SK-N-SH (cell line): ENCODE measurements at regions not wholly inside any gene's neighbourhood (a gene's known extent, or its start where the extent isn't known, plus 50 kb on each side); places are given as distances from the start of the nearest gene placed in this dataset.

Experiments
- CTCF ChIA-PET: fragments of 300-600, 350-600 bp; formaldehyde crosslinking; extraction: SDS; loops from one replicate; lab custom pipeline; 2021; lab: Yijun Ruan, JAX
- POLR2A ChIA-PET: fragments of 350-600 bp; sonication (Branson Sonifier 250); formaldehyde crosslinking; extraction: SDS; loops from one replicate; lab custom pipeline; 2020; ENCODE audit warnings: antibody characterized with exemption, inconsistent platforms; lab: Yijun Ruan, JAX
- DNase-seq: peaks from one replicate; pipeline ENCODE4 v3.0.0; 2012
- H2AFZ ChIP-seq: fragments of 200-600 bp; sonication (generic); 2 replicates; pipeline ENCODE4 v1.8.1; 2016; ENCODE audit warnings: antibody characterized with exemption, mild to moderate bottlenecking, low read depth
- H3F3A ChIP-seq: fragments of 200-600 bp; sonication (generic); replicated peaks from 2 replicates; pipeline ENCODE3; 2016; ENCODE audit warnings: antibody characterized with exemption, mild to moderate bottlenecking; ENCODE audit not compliant: insufficient read depth
- H3K27ac ChIP-seq, 2 experiments: fragments of 200-500 bp in 1 of 2; fragments of 200-600 bp in 1 of 2; sonication (Bioruptor generic) in 1 of 2; sonication (generic), shearing (Covaris generic) in 1 of 2; 2 replicates each; pipeline versions ENCODE4 v1.5.1 to v1.6.1; 2014 to 2016; ENCODE audit warnings: low read depth in 2 of 2, inconsistent platforms in 1 of 2, low read length in 1 of 2, mild to moderate bottlenecking in 1 of 2, mixed read lengths in 1 of 2
- H3K27me3 ChIP-seq: fragments of 200-600 bp; sonication (generic), shearing (Covaris generic); 2 replicates; pipeline ENCODE4 v1.6.1; 2016; ENCODE audit warnings: mixed run types; ENCODE audit not compliant: insufficient read depth
- H3K36me3 ChIP-seq, 2 experiments: fragments of 200-500 bp in 1 of 2; fragments of 200-600 bp in 1 of 2; sonication (Bioruptor generic) in 1 of 2; sonication (generic) in 1 of 2; replicated peaks in 1 of 2; 2 replicates each; pipeline versions ENCODE3 to v1.5.1; 2014 to 2016; ENCODE audit warnings: low read length in 1 of 2, mild to moderate bottlenecking in 1 of 2; ENCODE audit not compliant: insufficient read depth in 2 of 2, control insufficient read depth in 1 of 2
- H3K4me1 ChIP-seq, 2 experiments: fragments of 200-500 bp in 1 of 2; fragments of 200-600 bp in 1 of 2; sonication (Bioruptor generic) in 1 of 2; sonication (generic), shearing (Covaris generic) in 1 of 2; 2 replicates each; pipeline versions ENCODE4 v1.5.1 to v1.6.1; 2014 to 2016; ENCODE audit warnings: low read depth in 1 of 2, low read length in 1 of 2, mixed run types in 1 of 2; ENCODE audit not compliant: insufficient read depth in 2 of 2, control insufficient read depth in 1 of 2
- H3K4me2 ChIP-seq: fragments of 200-600 bp; sonication (generic), shearing (Covaris generic); 2 replicates; pipeline ENCODE4 v1.6.1; 2017; ENCODE audit warnings: mixed run types
- H3K4me3 ChIP-seq, 2 experiments: fragments of 200-500 bp in 1 of 2; fragments of 200-600 bp in 1 of 2; sonication (Bioruptor generic) in 1 of 2; sonication (generic), shearing (Covaris generic) in 1 of 2; 2 replicates each; pipeline versions ENCODE4 v1.5.1 to v1.8.1; 2014 to 2016; ENCODE audit warnings: low read depth in 2 of 2, inconsistent platforms in 1 of 2, low read length in 1 of 2, mild to moderate bottlenecking in 1 of 2, mixed read lengths in 1 of 2, moderate library complexity in 1 of 2
- H3K79me2 ChIP-seq: fragments of 200-600 bp; sonication (generic); 2 replicates; pipeline ENCODE4 v1.8.1; 2017; ENCODE audit warnings: mild to moderate bottlenecking; ENCODE audit not compliant: insufficient read depth
- H3K9ac ChIP-seq: fragments of 200-600 bp; sonication (generic); 2 replicates; pipeline ENCODE4 v1.6.1; 2017; ENCODE audit warnings: mixed run types
- H3K9me2 ChIP-seq: fragments of 200-600 bp; sonication (generic); 2 replicates; pipeline ENCODE4 v1.6.1; 2017; ENCODE audit warnings: mixed run types
- H3K9me3 ChIP-seq: fragments of 200-600 bp; sonication (generic); 2 replicates; pipeline ENCODE4 v1.6.1; 2017; ENCODE audit warnings: mixed run types, mild to moderate bottlenecking, moderate library complexity
- H4K20me1 ChIP-seq: fragments of 200-600 bp; sonication (generic); 2 replicates; pipeline ENCODE4 v1.6.1; 2017; ENCODE audit warnings: mild to moderate bottlenecking, mixed run types; ENCODE audit not compliant: insufficient read depth
- ELF1 ChIP-seq: IDR thresholded peaks from 2 replicates; pipeline ENCODE4 v1.4.0; 2012
- EP300 ChIP-seq, 2 experiments: IDR thresholded peaks; 2 replicates each; pipeline versions ENCODE4 v1.4.0 to v1.6.1; 2012; ENCODE audit warnings: borderline replicate concordance in 1 of 2, low read depth in 1 of 2, low read length in 1 of 2
- GABPA ChIP-seq: IDR thresholded peaks from 2 replicates; pipeline ENCODE4 v1.4.0; 2012; ENCODE audit warnings: low read depth, mild to moderate bottlenecking
- PBX3 ChIP-seq: IDR thresholded peaks from 2 replicates; pipeline ENCODE4; 2012
- POLR2AphosphoS5 ChIP-seq: IDR thresholded peaks from 2 replicates; pipeline ENCODE4 v1.6.1; 2012; ENCODE audit warnings: low read depth, low read length
- RAD21 ChIP-seq: IDR thresholded peaks from 2 replicates; pipeline ENCODE4 v1.6.1; 2012; ENCODE audit warnings: mild to moderate bottlenecking, low read length
- RCOR1 ChIP-seq: fragments of 150-350 bp; IDR thresholded peaks from 2 replicates; pipeline ENCODE4 v1.6.1; 2017; ENCODE audit warnings: antibody characterized with exemption, low read length
- SMC3 ChIP-seq: IDR thresholded peaks from 2 replicates; pipeline ENCODE4 v1.6.1; 2012; ENCODE audit warnings: low read depth, low read length, improper control_type of control experiment
- WGBS: methylation state at CpG from one replicate; pipeline ENCODE4 v1.1.6; 2017; ENCODE audit warnings: low lambda C conversion rate; 5-methylcytosine and 5-hydroxymethylcytosine counted together
- TF ChIP-seq, protein P1 (sequence below): IDR thresholded peaks from 2 replicates; pipeline ENCODE4 v1.4.0; 2012; ENCODE audit warnings: low read depth, borderline replicate concordance
- TF ChIP-seq, protein P2 (sequence below): fragments of 200-600 bp; sonication (generic); IDR thresholded peaks from 2 replicates; pipeline ENCODE4 v1.6.1; 2017; ENCODE audit warnings: antibody characterized with exemption, mild to moderate bottlenecking, moderate library complexity
- TF ChIP-seq, protein P3 (sequence below): fragments of 150-350 bp; IDR thresholded peaks from 2 replicates; pipeline ENCODE4 v1.6.1; 2017; ENCODE audit warnings: antibody characterized with exemption, low read length, low read depth, borderline replicate concordance
- TF ChIP-seq, protein P4 (sequence below): IDR thresholded peaks from 2 replicates; pipeline ENCODE4 v1.4.0; 2012; ENCODE audit warnings: low read depth, borderline replicate concordance

DNA sequence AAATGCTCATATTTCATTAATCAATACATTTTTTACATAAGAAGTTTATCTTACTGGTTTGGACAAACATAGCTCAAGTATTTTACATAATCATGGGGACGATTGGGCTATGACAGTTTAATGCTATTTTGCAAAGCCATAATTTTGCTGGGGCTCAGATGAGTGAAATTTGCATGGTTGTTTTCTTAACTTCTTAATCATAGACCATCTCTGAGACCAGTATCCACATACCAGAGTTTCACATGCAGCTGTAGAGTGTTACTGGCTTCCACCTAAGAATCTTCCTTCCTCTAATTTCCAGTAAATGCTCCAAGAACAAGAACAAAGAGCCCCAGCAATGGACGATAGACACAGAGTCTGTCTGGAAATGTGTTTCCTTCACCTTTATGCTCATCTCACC is 303.0 kb upstream of the TMEM132C start:
- no peaks in the 10 kb centered on the region for H3K4me1 ChIP-seq
- H3K9ac ChIP-seq: no peak overlapping the region
- H4K20me1 ChIP-seq: no peaks in the 10 kb centered on the region
- no peaks in the 10 kb centered on the region for H3K9me2 ChIP-seq
- no peaks in the 10 kb centered on the region for H3F3A ChIP-seq
- ChIA-PET POLR2A (no interaction called here), CTCF (interaction anchor here (0.7 kb wide), 1 partner anchor 13 kb away, joined by 3 read pairs; no protein-coding TSS in a partner anchor)
- no peak overlapping the region for H2AFZ ChIP-seq
- H3K36me3 ChIP-seq: no peaks in the 10 kb centered on the region
- no peak overlapping the region for H3K4me2 ChIP-seq
- no peak overlapping the region for H3K27ac ChIP-seq
- WGBS: 5% methylated on average over 2 of the region's 2 CpGs
- H3K9me3 ChIP-seq: no peaks in the 10 kb centered on the region
- H3K79me2 ChIP-seq: no peaks in the 10 kb centered on the region
- H3K4me3 ChIP-seq: no peak overlapping the region
- no peak for DNase-seq
- TF ChIP-seq, protein P1, sequence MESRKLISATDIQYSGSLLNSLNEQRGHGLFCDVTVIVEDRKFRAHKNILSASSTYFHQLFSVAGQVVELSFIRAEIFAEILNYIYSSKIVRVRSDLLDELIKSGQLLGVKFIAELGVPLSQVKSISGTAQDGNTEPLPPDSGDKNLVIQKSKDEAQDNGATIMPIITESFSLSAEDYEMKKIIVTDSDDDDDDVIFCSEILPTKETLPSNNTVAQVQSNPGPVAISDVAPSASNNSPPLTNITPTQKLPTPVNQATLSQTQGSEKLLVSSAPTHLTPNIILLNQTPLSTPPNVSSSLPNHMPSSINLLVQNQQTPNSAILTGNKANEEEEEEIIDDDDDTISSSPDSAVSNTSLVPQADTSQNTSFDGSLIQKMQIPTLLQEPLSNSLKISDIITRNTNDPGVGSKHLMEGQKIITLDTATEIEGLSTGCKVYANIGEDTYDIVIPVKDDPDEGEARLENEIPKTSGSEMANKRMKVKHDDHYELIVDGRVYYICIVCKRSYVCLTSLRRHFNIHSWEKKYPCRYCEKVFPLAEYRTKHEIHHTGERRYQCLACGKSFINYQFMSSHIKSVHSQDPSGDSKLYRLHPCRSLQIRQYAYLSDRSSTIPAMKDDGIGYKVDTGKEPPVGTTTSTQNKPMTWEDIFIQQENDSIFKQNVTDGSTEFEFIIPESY: no peak
- no peak for TF ChIP-seq GABPA
- no peak for TF ChIP-seq SMC3
- TF ChIP-seq PBX3: no peak
- TF ChIP-seq, protein P2, sequence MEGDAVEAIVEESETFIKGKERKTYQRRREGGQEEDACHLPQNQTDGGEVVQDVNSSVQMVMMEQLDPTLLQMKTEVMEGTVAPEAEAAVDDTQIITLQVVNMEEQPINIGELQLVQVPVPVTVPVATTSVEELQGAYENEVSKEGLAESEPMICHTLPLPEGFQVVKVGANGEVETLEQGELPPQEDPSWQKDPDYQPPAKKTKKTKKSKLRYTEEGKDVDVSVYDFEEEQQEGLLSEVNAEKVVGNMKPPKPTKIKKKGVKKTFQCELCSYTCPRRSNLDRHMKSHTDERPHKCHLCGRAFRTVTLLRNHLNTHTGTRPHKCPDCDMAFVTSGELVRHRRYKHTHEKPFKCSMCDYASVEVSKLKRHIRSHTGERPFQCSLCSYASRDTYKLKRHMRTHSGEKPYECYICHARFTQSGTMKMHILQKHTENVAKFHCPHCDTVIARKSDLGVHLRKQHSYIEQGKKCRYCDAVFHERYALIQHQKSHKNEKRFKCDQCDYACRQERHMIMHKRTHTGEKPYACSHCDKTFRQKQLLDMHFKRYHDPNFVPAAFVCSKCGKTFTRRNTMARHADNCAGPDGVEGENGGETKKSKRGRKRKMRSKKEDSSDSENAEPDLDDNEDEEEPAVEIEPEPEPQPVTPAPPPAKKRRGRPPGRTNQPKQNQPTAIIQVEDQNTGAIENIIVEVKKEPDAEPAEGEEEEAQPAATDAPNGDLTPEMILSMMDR: no peak
- no peak for TF ChIP-seq POLR2AphosphoS5
- TF ChIP-seq RCOR1: no peak
- TF ChIP-seq, protein P3, sequence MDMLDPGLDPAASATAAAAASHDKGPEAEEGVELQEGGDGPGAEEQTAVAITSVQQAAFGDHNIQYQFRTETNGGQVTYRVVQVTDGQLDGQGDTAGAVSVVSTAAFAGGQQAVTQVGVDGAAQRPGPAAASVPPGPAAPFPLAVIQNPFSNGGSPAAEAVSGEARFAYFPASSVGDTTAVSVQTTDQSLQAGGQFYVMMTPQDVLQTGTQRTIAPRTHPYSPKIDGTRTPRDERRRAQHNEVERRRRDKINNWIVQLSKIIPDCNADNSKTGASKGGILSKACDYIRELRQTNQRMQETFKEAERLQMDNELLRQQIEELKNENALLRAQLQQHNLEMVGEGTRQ: no peak
- TF ChIP-seq EP300 (IDR thresholded peaks at IDR 0.05; ENCODE audit: borderline replicate concordance in 1 of 2, low read depth in 1 of 2, low read length in 1 of 2): no peak
- H3K27me3 ChIP-seq: no peaks in the 10 kb centered on the region

GRCh38 chr12:127964717-127965116 is 302.3 kb upstream of the TMEM132C start:
- H2AFZ ChIP-seq: no peak overlapping the region
- DNase-seq: no peak
- WGBS: 14% methylated on average over 3 of the region's 3 CpGs
- H3K9ac ChIP-seq: no peak overlapping the region
- no peaks in the 10 kb centered on the region for H3K36me3 ChIP-seq
- CTCF ChIA-PET: no interaction called here
- H3F3A ChIP-seq: no peaks in the 10 kb centered on the region
- H3K27me3 ChIP-seq: no peaks in the 10 kb centered on the region
- TF ChIP-seq, protein P4, sequence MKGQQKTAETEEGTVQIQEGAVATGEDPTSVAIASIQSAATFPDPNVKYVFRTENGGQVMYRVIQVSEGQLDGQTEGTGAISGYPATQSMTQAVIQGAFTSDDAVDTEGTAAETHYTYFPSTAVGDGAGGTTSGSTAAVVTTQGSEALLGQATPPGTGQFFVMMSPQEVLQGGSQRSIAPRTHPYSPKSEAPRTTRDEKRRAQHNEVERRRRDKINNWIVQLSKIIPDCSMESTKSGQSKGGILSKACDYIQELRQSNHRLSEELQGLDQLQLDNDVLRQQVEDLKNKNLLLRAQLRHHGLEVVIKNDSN: no peak
- no peak for TF ChIP-seq ELF1
- TF ChIP-seq RAD21: 0 out of 2 replicates have a peak, but pooled peaks have one; percentile 14
- no peak overlapping the region for H3K4me3 ChIP-seq
- no peaks in the 10 kb centered on the region for H3K79me2 ChIP-seq
- POLR2A ChIA-PET: no interaction called here
- no peak overlapping the region for H3K27ac ChIP-seq
- H4K20me1 ChIP-seq: no peaks in the 10 kb centered on the region
- no peaks in the 10 kb centered on the region for H3K4me1 ChIP-seq
- no peaks in the 10 kb centered on the region for H3K9me3 ChIP-seq
- no peaks in the 10 kb centered on the region for H3K9me2 ChIP-seq
- H3K4me2 ChIP-seq: no peak overlapping the region
